HK-2 (cell line): ENCODE measurements at regions not wholly inside any gene's neighbourhood (a gene's known extent, or its start where the extent isn't known, plus 50 kb on each side); places are given as distances from the start of the nearest gene placed in this dataset.
A peak's percentile ranks its signal among the peaks of the same experiment; 100 is the strongest.
"Not testable (repeated sequence)": the region's sequence is repeated elsewhere in the genome, so short reads cannot be mapped to it uniquely, and the experiment has no call there.

ENCODE experiments used
- DNase-seq: peaks from one replicate; pipeline ENCODE4 v3.0.0-alpha.2; 2018; ENCODE audit not compliant: unreplicated experiment

GRCh38 chr21:14826630-14827029 is 238.2 kb downstream of the NRIP1 start:
- no peak for DNase-seq

GRCh38 chr21:14825514-14825974 is 239.3 kb downstream of the NRIP1 start:
- no peak for DNase-seq

- DNase-seq: no peak
Measured at GRCh38 chr21:14824126-14824525, 240.7 kb downstream of the NRIP1 start.

DNA sequence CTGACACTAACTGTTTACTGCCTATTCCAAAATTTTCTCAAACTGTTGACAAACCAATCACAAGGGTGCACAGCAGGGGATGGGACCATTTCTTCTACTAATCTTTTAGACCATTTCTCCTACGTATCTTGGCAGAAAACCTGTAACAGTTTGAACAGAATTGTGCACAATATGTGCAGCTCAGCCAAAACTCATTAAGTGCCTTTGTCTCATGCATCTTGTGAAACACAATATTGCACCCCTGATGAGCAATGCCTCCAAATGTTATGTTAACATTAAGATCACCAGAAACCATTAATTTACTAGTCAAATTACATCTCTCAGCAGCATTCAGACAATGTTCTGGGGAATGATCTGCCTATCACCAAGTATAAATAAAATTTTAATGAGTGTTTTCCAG is 247.5 kb downstream of the NRIP1 start:
- no peak for DNase-seq

DNA sequence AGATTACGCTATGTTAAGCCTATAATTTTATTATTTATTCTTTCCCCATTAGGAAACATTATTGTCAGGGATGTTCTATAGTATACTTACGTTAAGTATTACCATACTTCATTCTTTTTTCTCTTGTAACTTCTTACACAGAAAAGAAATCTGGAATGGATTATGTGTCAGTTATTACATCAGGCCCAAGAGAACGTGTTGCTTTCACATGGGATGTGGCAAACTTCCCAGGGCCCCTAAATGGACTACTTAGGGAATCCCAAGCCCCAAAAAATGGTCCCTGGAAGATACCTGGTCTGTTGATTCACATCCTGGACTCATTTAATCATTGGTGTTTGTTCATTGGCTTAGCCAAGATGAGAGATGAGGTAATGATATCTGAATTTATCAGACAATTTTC is 249.8 kb downstream of the NRIP1 start:
- no peak for DNase-seq

- DNase-seq: no peak
Measured at GRCh38 chr21:14814282-14814681, 250.5 kb downstream of the NRIP1 start.

- not testable (repeated sequence) for DNase-seq
Measured at GRCh38 chr21:14804170-14804569, 258.1 kb upstream of the SAMSN1 start.

DNA sequence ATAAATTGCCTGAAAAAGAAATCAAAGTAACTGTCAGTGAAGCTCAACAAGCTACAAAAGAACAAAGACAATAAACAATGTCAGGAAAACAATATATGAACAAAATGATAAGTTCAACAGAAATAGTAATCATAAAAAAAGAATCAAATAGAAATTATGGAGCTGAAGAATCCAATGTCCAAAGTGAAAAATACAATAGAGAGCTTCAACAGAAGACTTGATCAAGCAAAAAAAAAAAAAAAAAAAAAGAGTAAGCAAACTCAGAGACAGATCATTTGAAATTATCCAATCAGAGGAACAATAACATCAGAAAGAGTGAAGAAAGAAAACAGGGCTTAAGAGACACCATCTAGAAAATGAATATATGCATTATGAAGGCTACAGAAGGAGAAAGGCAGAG is 251.4 kb upstream of the SAMSN1 start:
- no peak for DNase-seq

DNA sequence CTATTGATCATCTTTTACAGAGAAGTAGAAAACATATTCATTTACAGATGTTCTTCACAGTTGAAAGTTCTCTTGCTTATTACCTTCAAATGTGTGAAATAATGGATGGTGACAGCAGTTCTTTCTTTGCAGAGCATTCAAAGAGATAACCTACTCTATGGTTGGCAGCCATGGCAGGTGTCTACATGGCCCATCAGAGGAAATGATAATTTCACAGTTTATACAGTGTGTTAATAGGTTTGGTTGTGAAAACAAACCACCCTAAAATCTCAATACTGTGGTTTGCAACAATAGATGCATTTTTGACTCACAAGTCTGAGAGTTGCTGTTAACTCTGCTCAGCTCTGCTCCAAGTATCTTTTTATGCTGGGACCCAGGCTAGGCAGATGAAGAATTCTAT is 241.2 kb upstream of the SAMSN1 start:
- no peak for DNase-seq

GRCh38 chr21:14785679-14786078 is 239.6 kb upstream of the SAMSN1 start:
- no peak for DNase-seq

GRCh38 chr21:14773777-14774345 is 227.7 kb upstream of the SAMSN1 start:
- peak; percentile 1 for DNase-seq

DNA sequence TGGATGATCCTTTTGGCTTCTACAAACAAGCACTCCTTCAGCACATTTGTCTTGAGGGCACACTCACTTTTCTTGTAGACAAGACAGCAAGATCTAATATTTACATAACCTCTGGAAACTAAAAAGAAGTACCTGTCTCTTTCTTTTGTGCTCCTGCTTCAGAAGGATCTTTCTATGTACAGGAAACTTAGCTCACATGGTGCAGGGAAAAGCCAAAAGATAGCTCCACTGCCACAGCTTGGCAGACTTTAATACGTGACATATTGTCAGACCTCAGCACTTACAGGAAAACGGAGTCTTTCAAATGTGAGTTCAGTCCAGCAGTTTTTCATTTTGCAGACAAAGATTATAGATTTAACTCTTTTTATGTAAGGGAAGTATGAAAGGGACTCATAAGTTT is 225.5 kb upstream of the SAMSN1 start:
- DNase-seq: no peak

- no peak for DNase-seq
Measured at GRCh38 chr21:14768042-14768441, 221.9 kb upstream of the SAMSN1 start.

GRCh38 chr21:14767192-14767852 is 221.2 kb upstream of the SAMSN1 start:
- no peak for DNase-seq

DNA sequence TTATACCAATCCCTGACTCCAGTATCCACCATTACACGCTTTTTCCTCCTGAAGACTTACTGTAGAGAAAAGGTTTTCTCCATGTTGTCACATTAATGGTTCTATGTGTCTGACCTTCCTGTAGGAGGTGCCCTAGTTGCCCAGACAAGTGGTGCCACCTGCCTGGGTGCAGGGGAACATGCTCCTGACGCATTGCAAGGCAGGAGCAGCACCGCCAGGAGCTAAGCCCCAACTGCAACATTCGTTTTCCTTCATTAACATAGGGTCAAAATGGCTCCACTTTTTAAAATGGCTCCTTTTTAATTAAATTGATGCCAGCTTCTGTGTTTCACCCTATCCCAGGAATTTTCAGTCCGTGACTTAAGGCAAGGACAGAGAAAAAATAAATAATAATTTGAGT is 220.1 kb upstream of the SAMSN1 start:
- no peak for DNase-seq

GRCh38 chr21:14763695-14764064 is 217.6 kb upstream of the SAMSN1 start:
- DNase-seq: no peak

DNA sequence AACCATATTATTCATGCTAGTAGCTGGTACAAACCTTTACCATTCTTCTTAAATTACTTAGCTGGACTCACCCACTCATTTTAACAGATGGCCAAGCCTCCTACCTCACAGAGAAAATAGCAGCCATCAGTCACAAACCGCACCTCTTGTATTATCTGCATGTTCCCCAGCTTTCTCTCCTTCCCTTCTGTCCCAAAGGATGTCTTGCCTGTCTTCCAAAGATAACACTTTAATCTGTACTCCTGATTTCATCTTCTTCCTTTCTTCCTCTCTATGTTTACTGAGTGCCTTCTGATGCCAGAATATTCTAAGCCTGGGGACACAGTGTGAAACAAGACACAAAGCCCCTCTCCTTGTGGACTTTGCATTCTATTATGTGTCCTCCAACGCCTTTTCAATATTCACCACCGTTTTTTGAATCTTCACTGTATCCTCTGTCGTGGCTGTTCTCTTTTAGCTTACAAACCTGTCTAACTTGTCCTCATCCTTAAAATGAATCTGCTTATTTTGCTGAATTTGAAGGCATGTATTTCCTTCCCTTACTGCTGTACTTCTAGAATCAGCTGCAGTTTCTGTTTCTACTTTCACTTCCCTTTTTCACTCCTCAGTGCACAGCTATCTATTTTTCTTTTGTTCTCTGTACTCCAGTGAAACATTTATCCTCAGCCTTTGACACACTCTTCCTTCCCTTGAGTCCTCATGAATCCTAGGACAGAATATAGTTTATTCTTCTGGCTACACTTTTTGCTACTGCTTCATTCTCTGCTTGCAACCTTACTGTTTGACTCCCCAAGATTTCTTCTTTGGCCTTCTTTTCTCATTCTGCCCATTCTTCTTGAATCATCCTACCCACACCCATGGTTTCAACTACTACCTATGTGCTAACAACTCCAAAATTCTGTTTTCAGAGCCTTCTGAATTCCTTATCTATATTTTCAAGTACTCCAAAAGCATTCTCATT is 216.9 kb upstream of the SAMSN1 start:
- no peak for DNase-seq

GRCh38 chr21:14762327-14762726 is 216.2 kb upstream of the SAMSN1 start:
- no peak for DNase-seq

DNA sequence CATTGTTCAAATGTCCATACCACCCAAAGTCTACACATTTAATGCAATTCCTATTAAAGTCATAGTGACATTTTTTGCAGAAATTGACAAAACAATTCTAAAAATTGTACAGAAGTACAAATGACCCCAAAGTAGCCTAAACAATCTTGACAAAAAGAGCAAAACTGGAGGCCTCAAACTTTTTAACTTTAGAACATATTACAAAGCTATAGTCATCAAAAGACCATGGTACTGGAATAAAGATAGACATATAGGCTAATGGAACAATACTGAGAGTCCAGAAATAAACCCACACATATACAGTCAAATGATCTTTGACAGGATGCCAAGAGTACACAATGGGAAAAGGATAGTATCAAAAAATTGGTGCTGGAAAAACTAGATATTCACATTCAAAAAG is 213.2 kb upstream of the SAMSN1 start:
- DNase-seq: no peak

DNA sequence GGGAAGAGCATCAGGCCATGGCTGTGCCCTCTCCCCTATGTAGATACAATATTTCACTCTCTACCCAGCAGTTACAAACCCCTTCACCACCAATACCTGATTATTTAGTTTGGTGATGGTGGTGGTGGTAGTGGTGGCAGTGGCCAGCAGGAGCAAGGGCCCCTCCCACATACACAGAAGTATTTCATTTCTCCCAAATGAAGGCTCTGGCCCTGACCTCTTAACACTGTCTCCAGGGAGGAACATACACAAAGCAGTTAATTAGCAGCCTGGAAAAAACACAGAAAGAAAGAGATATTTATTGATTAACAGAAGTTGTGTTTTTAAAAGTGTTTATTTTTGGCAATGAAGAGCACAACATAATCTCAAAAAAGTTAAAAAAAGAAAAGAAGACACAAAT is 212.7 kb upstream of the SAMSN1 start:
- no peak for DNase-seq

- DNase-seq: no peak
Measured at GRCh38 chr21:14757533-14758327, 211.6 kb upstream of the SAMSN1 start.

- no peak for DNase-seq
Measured at GRCh38 chr21:14755086-14755485, 209.0 kb upstream of the SAMSN1 start.
